Prostate gland (tissue), 2 donors: ENCODE measurements at regions not wholly inside any gene's neighbourhood (a gene's known extent, or its start where the extent isn't known, plus 50 kb on each side); places are given as distances from the start of the nearest gene placed in this dataset.

Experiments used
- CTCF ChIP-seq, 4 experiments: fragments of 200-600 bp in 2 of 4; fragments of 450-650 bp in 2 of 4; sonication (generic) in 2 of 4; IDR thresholded peaks; 1 replicate in 3 of 4; 2 replicates in 1 of 4; pipeline ENCODE4 v1.5.1; 2016 to 2019; ENCODE audit warnings: antibody characterized with exemption in 4 of 4, mild to moderate bottlenecking in 2 of 4, moderate library complexity in 2 of 4
- POLR2AphosphoS5 ChIP-seq: sonication (generic); formaldehyde crosslinking; IDR thresholded peaks from one replicate; pipeline ENCODE4 v1.6.1; 2017; ENCODE audit warnings: antibody characterized with exemption

GRCh38 chr6:98635191-98635590, 199.2 kb upstream of the POU3F2 start:
- no peak for TF ChIP-seq CTCF (IDR thresholded peaks at IDR 0.05)
- no peak for TF ChIP-seq POLR2AphosphoS5
